MCF 10A (cell line): ENCODE measurements at regions not wholly inside any gene's neighbourhood (a gene's known extent, or its start where the extent isn't known, plus 50 kb on each side); places are given as distances from the start of the nearest gene placed in this dataset.

Source experiments
- BruUV-seq: library from RNA; stranded (reverse); fragments of 400-500 nt; replicated peaks from 2 replicates; lab custom pipeline; 2021; lab: Mats Ljungman, UMichigan
- CTCF ChIA-PET: fragments of 300-600 bp; sonication (Branson Sonifier 250); formaldehyde crosslinking; extraction: SDS; loops from one replicate; lab custom pipeline; 2021; ENCODE audit warnings: antibody characterized with exemption, inconsistent platforms; lab: Yijun Ruan, JAX
- POLR2A ChIA-PET: fragments of 300-600, 350-650 bp; sonication (Branson Sonifier 250); formaldehyde crosslinking; extraction: SDS; loops from one replicate; lab custom pipeline; 2020; ENCODE audit warnings: antibody characterized with exemption, inconsistent platforms; lab: Yijun Ruan, JAX
- DNase-seq: peaks from one replicate; pipeline ENCODE4 v3.0.0-alpha.2; 2018; ENCODE audit not compliant: unreplicated experiment
- H3K27ac Mint-ChIP-seq: one replicate; pipeline ENCODE4 v1.8.0; 2022; ENCODE audit warnings: mild to moderate bottlenecking, low read depth, mixed read lengths; ENCODE audit not compliant: unreplicated experiment
- H3K27me3 Mint-ChIP-seq: one replicate; pipeline ENCODE4 v1.8.0; 2022; ENCODE audit warnings: mixed read lengths; ENCODE audit not compliant: insufficient read depth, unreplicated experiment
- H3K36me3 Mint-ChIP-seq: one replicate; pipeline ENCODE4 v1.8.0; 2022; ENCODE audit warnings: mild to moderate bottlenecking, moderate library complexity, mixed read lengths; ENCODE audit not compliant: insufficient read depth, unreplicated experiment
- H3K4me1 Mint-ChIP-seq: one replicate; pipeline ENCODE4 v1.8.0; 2022; ENCODE audit warnings: mixed read lengths; ENCODE audit not compliant: insufficient read depth, unreplicated experiment
- H3K4me3 Mint-ChIP-seq: one replicate; pipeline ENCODE4 v1.8.0; 2022; ENCODE audit warnings: mild to moderate bottlenecking, moderate library complexity, mixed read lengths; ENCODE audit not compliant: unreplicated experiment
- H3K9me3 Mint-ChIP-seq: one replicate; pipeline ENCODE4 v1.8.0; 2022; ENCODE audit warnings: mixed read lengths; ENCODE audit not compliant: unreplicated experiment
- CTCF ChIP-seq: fragments of 200-600 bp; IDR thresholded peaks from one replicate; pipeline ENCODE4 v1.8.0; 2022; ENCODE audit warnings: antibody characterized with exemption, mild to moderate bottlenecking; ENCODE audit not compliant: unreplicated experiment
- intact Hi-C: fragments of 100-400 bp; cut with micrococcal nuclease; formaldehyde crosslinking; loops from 2 replicates; pipeline ENCODE4 v1.14.1; 2022

GRCh38 chr4:169912996-169913395 lies 113.2 kb downstream of the MFAP3L start:
- ChIA-PET POLR2A (interaction anchor here (0.5 to 0.7 kb wide), 2 partner anchors 113 to 306 kb away, joined by 3 read pairs; partner anchors contain the start of gene MFAP3L), CTCF (no interaction called here)
- Mint-ChIP-seq H3K4me3 (no peak overlapping the region), H3K27ac (no peak overlapping the region), H3K9me3 (peaks cover 20% of the 10 kb centered on the region), H3K4me1 (no peaks in the 10 kb centered on the region), H3K27me3 (no peaks in the 10 kb centered on the region), H3K36me3 (no peaks in the 10 kb centered on the region)
- DNase-seq: no peak
- intact Hi-C loops: no loop called here
- TF ChIP-seq CTCF: no peak
- no TSS peak for BruUV-seq

- Mint-ChIP-seq H3K36me3 (no peaks in the 10 kb centered on the region), H3K4me3 (no peak overlapping the region), H3K9me3 (peaks cover 3% of the 10 kb centered on the region), H3K27me3 (no peaks in the 10 kb centered on the region), H3K27ac (no peak overlapping the region), H3K4me1 (peaks cover 5% of the 10 kb centered on the region)
- no peak for TF ChIP-seq CTCF
- no peak for DNase-seq
- intact Hi-C loops: no loop called here
- CTCF ChIA-PET: interaction anchor here (1.5 kb wide), 1 partner anchor 21 kb away, joined by 4 read pairs; no protein-coding TSS in a partner anchor
- no TSS peak for BruUV-seq
- POLR2A ChIA-PET: no interaction called here
Measured at GRCh38 chr4:169909897-169910296, 116.3 kb downstream of the MFAP3L start.

GRCh38 chr4:169909479-169909878 lies 116.7 kb downstream of the MFAP3L start:
- no peak overlapping the region for H3K4me3 Mint-ChIP-seq
- H3K36me3 Mint-ChIP-seq: no peaks in the 10 kb centered on the region
- POLR2A ChIA-PET: interaction anchor here (1.1 kb wide), 1 partner anchor 13 kb away, joined by 6 read pairs; no protein-coding TSS in a partner anchor
- TF ChIP-seq CTCF: no peak
- no peak for DNase-seq
- H3K9me3 Mint-ChIP-seq: no peaks in the 10 kb centered on the region
- CTCF ChIA-PET: interaction anchor here (1.3 to 1.5 kb wide), 2 partner anchors 12 to 22 kb away, joined by 3 to 4 read pairs; no protein-coding TSS in a partner anchor
- intact Hi-C loops: no loop called here
- H3K4me1 Mint-ChIP-seq: peaks cover 5% of the 10 kb centered on the region
- no peaks in the 10 kb centered on the region for H3K27me3 Mint-ChIP-seq
- H3K27ac Mint-ChIP-seq: no peak overlapping the region
- no TSS peak for BruUV-seq

GRCh38 chr4:169907705-169908104 lies 118.5 kb downstream of the MFAP3L start:
- no peak overlapping the region for H3K4me3 Mint-ChIP-seq
- intact Hi-C loops: no loop called here

More at GRCh38 chr4:169907705-169908104, 118.5 kb downstream of the MFAP3L start:
- BruUV-seq: no TSS peak
- no peak for DNase-seq
- Mint-ChIP-seq H3K27ac (no peak overlapping the region), H3K9me3 (no peaks in the 10 kb centered on the region), H3K36me3 (no peaks in the 10 kb centered on the region), H3K4me1 (peaks cover 5% of the 10 kb centered on the region), H3K27me3 (no peaks in the 10 kb centered on the region)
- no peak for TF ChIP-seq CTCF
- CTCF ChIA-PET: interaction anchor here (1.1 kb wide), 1 partner anchor 98 kb away, joined by 3 read pairs; no protein-coding TSS in a partner anchor
- POLR2A ChIA-PET: no interaction called here
